ENCODE measurements at regions not wholly inside any gene's neighbourhood (a gene's known extent, or its start where the extent isn't known, plus 50 kb on each side); places are given as distances from the start of the nearest gene placed in this dataset.

DNA sequence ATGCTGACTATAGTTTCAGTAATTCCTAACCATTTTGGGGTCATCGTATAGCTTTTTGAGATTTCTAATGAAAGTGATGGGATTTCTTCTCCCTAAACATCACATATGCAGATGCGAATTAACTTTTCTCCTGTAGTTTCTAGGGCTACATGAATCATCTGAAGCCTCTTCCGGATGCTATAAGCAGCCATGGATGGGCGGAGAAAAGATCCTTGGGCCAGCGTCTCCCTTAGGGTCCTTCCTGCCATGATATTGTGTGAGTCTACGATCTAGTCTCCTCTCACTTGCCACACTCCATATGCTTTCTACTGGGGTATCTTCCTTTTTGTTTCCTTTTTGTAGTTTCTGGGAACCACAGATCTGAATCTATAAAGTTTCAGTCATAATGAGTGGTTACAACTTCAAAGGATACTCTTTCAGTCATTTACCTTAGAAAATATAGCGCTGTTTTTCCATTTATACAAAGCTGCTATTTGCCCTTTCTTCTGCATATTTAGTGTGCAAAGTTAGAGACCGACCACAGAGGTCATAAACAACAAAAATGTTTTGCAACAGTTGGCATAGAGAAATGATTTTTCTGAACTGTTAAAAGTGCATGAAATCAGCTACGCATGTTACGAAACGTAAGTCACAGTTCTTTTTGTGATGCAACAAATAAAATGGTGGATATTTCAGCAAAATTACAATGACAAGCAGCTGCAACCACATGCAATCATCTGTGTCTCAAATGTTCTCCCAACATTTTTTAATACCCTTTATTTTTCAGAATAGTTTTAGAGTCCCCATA lies 396.2 kb upstream of the SLC35B3 start:
- TF ChIP-seq, protein P1, sequence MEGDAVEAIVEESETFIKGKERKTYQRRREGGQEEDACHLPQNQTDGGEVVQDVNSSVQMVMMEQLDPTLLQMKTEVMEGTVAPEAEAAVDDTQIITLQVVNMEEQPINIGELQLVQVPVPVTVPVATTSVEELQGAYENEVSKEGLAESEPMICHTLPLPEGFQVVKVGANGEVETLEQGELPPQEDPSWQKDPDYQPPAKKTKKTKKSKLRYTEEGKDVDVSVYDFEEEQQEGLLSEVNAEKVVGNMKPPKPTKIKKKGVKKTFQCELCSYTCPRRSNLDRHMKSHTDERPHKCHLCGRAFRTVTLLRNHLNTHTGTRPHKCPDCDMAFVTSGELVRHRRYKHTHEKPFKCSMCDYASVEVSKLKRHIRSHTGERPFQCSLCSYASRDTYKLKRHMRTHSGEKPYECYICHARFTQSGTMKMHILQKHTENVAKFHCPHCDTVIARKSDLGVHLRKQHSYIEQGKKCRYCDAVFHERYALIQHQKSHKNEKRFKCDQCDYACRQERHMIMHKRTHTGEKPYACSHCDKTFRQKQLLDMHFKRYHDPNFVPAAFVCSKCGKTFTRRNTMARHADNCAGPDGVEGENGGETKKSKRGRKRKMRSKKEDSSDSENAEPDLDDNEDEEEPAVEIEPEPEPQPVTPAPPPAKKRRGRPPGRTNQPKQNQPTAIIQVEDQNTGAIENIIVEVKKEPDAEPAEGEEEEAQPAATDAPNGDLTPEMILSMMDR (IDR thresholded peaks at IDR 0.05; ENCODE audit: low read depth, low read length, missing control alignments) = no peak
- no peak for DNase-seq (ENCODE audit: extremely low read depth, low read depth)

DNA sequence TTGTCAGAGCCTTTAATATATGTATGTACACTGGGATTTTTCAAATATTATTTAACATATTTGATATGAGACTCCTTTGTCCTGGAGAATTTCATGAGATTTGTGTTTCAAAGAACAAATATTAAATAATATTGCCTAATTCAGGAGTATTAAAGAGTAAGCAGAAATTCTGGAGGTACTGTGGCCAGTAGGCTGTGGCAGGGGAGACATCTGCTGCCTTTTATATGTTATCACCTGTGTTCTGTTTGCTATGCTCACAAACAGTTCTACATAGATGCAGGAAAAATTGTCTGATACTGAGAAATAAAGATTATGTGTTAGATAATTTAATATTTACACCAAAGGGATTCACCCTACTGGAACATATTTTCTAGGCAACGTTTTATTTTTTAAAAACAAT lies 395.4 kb upstream of the SLC35B3 start:
- TF ChIP-seq, protein P1 (IDR thresholded peaks at IDR 0.05; ENCODE audit: low read depth, low read length, missing control alignments) = no peak
- no peak for DNase-seq (ENCODE audit: extremely low read depth, low read depth)
- no peak overlapping the region for H3K4me3 ChIP-seq (replicated peaks; ENCODE audit: low read depth, low read length)

More for the DNA sequence above, 396.2 kb upstream of the SLC35B3 start:
- no peak overlapping the region for H3K4me3 ChIP-seq (replicated peaks; ENCODE audit: low read depth, low read length)

DNA sequence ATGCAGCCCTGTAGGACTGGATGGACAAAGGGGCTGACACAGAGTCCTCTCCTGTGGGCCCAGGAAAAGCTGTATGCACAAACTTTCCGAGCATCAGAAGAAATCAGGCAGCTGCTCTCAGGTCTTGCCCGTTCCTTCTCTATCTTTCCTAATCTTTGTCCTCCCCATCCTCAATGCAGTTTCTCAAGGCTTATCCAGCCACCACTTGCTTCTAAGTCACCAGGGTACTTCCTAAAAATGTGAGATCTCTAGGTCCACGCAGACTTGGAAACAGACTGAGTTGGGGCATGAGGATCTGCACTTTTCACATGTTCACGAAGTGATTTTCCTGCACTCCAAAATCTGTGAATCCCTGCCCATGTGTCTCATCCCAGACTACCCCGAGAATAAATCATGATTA lies 394.5 kb upstream of the SLC35B3 start:
- DNase-seq (ENCODE audit: extremely low read depth, low read depth) = no peak
- H3K4me3 ChIP-seq (replicated peaks; ENCODE audit: low read depth, low read length) = no peak overlapping the region
- TF ChIP-seq, protein P1 (IDR thresholded peaks at IDR 0.05; ENCODE audit: low read depth, low read length, missing control alignments) = no peak

DNA sequence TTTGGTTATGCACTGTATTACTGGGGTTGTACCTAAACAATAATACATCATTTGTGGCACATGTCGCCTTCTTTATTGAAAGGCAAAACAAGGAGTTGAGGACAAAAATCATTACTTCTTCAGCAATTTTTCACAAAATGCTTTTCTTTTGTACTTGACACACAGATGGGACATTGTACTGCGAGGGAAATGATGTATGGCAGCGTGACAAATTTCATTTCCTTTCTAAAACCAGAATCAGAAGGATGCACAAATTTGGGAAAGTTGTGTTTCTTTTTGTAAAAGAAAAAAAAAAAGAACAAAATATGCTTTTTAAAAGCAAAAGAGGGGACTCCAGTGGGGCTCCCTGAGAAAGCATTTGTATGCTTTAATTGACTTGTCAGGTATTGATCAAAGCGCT lies 394.0 kb upstream of the SLC35B3 start:
- TF ChIP-seq, protein P1 (IDR thresholded peaks at IDR 0.05; ENCODE audit: low read depth, low read length, missing control alignments) = no peak
- DNase-seq (ENCODE audit: extremely low read depth, low read depth) = no peak

DNA sequence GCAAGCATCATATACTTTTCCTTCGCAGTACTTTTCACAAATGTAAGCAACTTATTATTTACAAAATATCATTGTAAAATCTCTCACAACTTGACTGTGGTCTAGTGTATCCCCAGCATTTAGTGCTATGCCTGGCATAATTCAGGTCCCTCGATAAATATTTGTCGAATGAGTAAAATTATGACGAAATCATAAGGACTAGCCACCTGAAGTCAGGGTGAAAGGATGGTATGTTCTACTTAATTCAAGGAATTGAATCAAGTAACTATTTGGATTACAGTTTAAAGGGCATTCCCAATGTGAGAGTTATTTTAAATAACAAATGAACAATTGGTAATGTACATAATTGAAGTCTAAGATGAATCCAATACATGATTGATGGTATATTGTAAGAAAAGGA lies 393.0 kb upstream of the SLC35B3 start:
- no peak overlapping the region for H3K4me3 ChIP-seq (replicated peaks; ENCODE audit: low read depth, low read length)
- TF ChIP-seq, protein P1 (IDR thresholded peaks at IDR 0.05; ENCODE audit: low read depth, low read length, missing control alignments) = no peak
- DNase-seq (ENCODE audit: extremely low read depth, low read depth) = no peak

More for the DNA sequence above, 394.0 kb upstream of the SLC35B3 start:
- no peak overlapping the region for H3K4me3 ChIP-seq (replicated peaks; ENCODE audit: low read depth, low read length)

DNA sequence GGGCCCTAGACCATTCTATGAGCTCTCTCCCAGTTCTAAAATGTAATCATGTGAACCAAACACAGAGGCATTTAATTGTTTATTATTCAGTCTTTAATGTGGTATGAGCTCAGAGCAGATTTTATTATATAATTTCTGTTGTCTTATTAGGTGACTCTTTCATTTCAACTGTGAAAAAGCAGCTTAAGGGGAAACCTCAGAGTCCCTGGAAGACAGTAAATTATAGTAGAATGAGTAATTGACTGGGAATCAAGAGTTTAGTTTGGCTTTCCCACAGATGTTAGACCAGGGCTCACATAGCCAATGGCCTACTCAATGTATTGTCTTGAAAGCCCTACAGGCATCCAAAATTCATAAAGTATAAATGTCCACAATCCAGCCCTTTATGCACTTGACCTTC lies 390.4 kb upstream of the SLC35B3 start:
- no peak for DNase-seq (ENCODE audit: extremely low read depth, low read depth)
- H3K4me3 ChIP-seq (replicated peaks; ENCODE audit: low read depth, low read length) = no peak overlapping the region
- TF ChIP-seq, protein P1 (IDR thresholded peaks at IDR 0.05; ENCODE audit: low read depth, low read length, missing control alignments) = no peak
